Hepatocyte (in vitro differentiated cells): ENCODE measurements at regions not wholly inside any gene's neighbourhood (a gene's known extent, or its start where the extent isn't known, plus 50 kb on each side); places are given as distances from the start of the nearest gene placed in this dataset.

Experiments used
- DNase-seq: peaks from one replicate; pipeline ENCODE4 v3.0.0-alpha.2; 2016; ENCODE audit warnings: low spot score
- H2AFZ ChIP-seq: fragments of 200-600 bp; sonication (generic); 2 replicates; pipeline ENCODE4 v1.6.0; 2016; ENCODE audit warnings: antibody characterized with exemption, mild to moderate bottlenecking
- H3K27ac ChIP-seq: fragments of 200-600 bp; sonication (generic); 2 replicates; pipeline ENCODE4 v1.5.1; 2016; ENCODE audit warnings: mild to moderate bottlenecking
- H3K27me3 ChIP-seq: fragments of 200-600 bp; sonication (generic); 2 replicates; pipeline ENCODE4 v1.6.1; 2016
- H3K36me3 ChIP-seq: fragments of 200-600 bp; sonication (generic); replicated peaks from 2 replicates; pipeline ENCODE4 v1.5.1; 2016; ENCODE audit warnings: low read depth; ENCODE audit not compliant: insufficient read depth
- H3K4me1 ChIP-seq: fragments of 200-600 bp; sonication (generic); 2 replicates; pipeline ENCODE4 v1.5.1; 2016; ENCODE audit warnings: mild to moderate bottlenecking, moderate library complexity; ENCODE audit not compliant: insufficient read depth
- H3K4me2 ChIP-seq: fragments of 200-600 bp; sonication (generic); 2 replicates; pipeline ENCODE4 v1.6.0; 2016
- H3K4me3 ChIP-seq: fragments of 200-600 bp; sonication (generic); 2 replicates; pipeline ENCODE4 v1.5.1; 2016; ENCODE audit warnings: mild to moderate bottlenecking
- H3K79me2 ChIP-seq: fragments of 200-600 bp; sonication (generic); 2 replicates; pipeline ENCODE4 v1.6.0; 2017; ENCODE audit warnings: mild to moderate bottlenecking
- H3K9me2 ChIP-seq: fragments of 200-600 bp; sonication (generic); replicated peaks from 2 replicates; pipeline ENCODE4 v1.6.0; 2017; ENCODE audit warnings: mild to moderate bottlenecking; ENCODE audit not compliant: insufficient read depth
- H3K9me3 ChIP-seq: fragments of 200-600 bp; sonication (generic); 2 replicates; pipeline ENCODE4 v1.5.1; 2016; ENCODE audit warnings: low read depth, mild to moderate bottlenecking
- H4K20me1 ChIP-seq: fragments of 200-600 bp; sonication (generic); 2 replicates; pipeline ENCODE4 v1.6.0; 2016; ENCODE audit warnings: mild to moderate bottlenecking; ENCODE audit not compliant: insufficient read depth, poor library complexity, severe bottlenecking
- EZH2 ChIP-seq: fragments of 200-600 bp; sonication (generic); IDR thresholded peaks from 2 replicates; pipeline ENCODE4 v1.6.1; 2016; ENCODE audit warnings: antibody characterized with exemption, mild to moderate bottlenecking, borderline replicate concordance
- EZH2phosphoT487 ChIP-seq: fragments of 200-600 bp; sonication (generic); IDR thresholded peaks from one replicate; pipeline ENCODE4 v1.6.1; 2018; ENCODE audit warnings: antibody characterized with exemption, mild to moderate bottlenecking, low read depth, moderate library complexity; ENCODE audit not compliant: unreplicated experiment, severe bottlenecking
- WGBS: methylation state at CpG from one replicate; pipeline ENCODE4 v1.1.6; 2016; ENCODE audit warnings: low lambda C conversion rate; ENCODE audit errors: missing lambda C conversion rate; 5-methylcytosine and 5-hydroxymethylcytosine counted together
- TF ChIP-seq, protein P1 (sequence below): fragments of 200-600 bp; sonication (generic); IDR thresholded peaks from 2 replicates; pipeline ENCODE4 v1.5.1; 2016; ENCODE audit warnings: antibody characterized with exemption, mild to moderate bottlenecking; ENCODE audit not compliant: poor library complexity

DNA sequence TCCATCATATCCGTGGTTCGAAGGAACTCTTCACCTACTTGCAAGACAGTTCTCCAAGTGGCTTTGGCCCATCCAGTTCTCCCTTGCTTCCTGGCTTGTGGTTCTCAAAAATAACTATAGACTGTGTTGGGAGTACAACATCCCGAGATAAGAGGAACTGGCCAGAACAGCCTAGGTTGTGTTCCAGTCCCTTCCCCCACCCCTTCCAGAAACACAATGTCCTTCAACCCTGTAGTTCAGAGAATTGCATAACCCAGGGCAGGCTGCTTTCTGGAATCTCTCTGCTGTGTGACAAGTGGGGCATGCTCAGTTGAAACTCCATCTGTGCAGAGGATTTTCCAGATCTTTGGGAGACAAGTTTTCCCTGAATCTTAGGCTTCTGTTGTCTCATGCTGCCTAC is 206.5 kb downstream of the PCDH10 start:
- no peak overlapping the region for H2AFZ ChIP-seq
- no peaks in the 10 kb centered on the region for H3K4me1 ChIP-seq
- H3K27me3 ChIP-seq = no peaks in the 10 kb centered on the region
- peak overlapping the region; percentile 41 for H3K27ac ChIP-seq
- 87% methylated on average over 3 of the region's 3 CpGs for WGBS
- H3K4me3 ChIP-seq = no peak overlapping the region
- H3K36me3 ChIP-seq = no peaks in the 10 kb centered on the region
- H3K4me2 ChIP-seq = no peak overlapping the region
- no peaks in the 10 kb centered on the region for H3K9me3 ChIP-seq
- no peaks in the 10 kb centered on the region for H3K79me2 ChIP-seq
- peak; percentile 51 for DNase-seq
- H4K20me1 ChIP-seq = no peaks in the 10 kb centered on the region
- no peaks in the 10 kb centered on the region for H3K9me2 ChIP-seq
- TF ChIP-seq EZH2 (no peak), EZH2phosphoT487 (no peak)
- TF ChIP-seq, protein P1, sequence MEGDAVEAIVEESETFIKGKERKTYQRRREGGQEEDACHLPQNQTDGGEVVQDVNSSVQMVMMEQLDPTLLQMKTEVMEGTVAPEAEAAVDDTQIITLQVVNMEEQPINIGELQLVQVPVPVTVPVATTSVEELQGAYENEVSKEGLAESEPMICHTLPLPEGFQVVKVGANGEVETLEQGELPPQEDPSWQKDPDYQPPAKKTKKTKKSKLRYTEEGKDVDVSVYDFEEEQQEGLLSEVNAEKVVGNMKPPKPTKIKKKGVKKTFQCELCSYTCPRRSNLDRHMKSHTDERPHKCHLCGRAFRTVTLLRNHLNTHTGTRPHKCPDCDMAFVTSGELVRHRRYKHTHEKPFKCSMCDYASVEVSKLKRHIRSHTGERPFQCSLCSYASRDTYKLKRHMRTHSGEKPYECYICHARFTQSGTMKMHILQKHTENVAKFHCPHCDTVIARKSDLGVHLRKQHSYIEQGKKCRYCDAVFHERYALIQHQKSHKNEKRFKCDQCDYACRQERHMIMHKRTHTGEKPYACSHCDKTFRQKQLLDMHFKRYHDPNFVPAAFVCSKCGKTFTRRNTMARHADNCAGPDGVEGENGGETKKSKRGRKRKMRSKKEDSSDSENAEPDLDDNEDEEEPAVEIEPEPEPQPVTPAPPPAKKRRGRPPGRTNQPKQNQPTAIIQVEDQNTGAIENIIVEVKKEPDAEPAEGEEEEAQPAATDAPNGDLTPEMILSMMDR = no peak

- Histone ChIP-seq H3K36me3 (no peaks in the 10 kb centered on the region), H3K27me3 (no peaks in the 10 kb centered on the region), H3K4me1 (no peaks in the 10 kb centered on the region), H2AFZ (no peak overlapping the region), H3K9me3 (no peaks in the 10 kb centered on the region), H3K27ac (no peak overlapping the region), H3K4me2 (no peak overlapping the region), H3K4me3 (no peak overlapping the region), H3K9me2 (no peaks in the 10 kb centered on the region), H3K79me2 (no peaks in the 10 kb centered on the region), H4K20me1 (no peaks in the 10 kb centered on the region)
- TF ChIP-seq, protein P1 = no peak
- no peak for TF ChIP-seq EZH2
- TF ChIP-seq EZH2phosphoT487 = no peak
- WGBS = 70% methylated on average over 1 of the region's 1 CpG
- no peak for DNase-seq
Observed at GRCh38 chr4:133347409-133347808, 198.3 kb downstream of the PCDH10 start.

DNA sequence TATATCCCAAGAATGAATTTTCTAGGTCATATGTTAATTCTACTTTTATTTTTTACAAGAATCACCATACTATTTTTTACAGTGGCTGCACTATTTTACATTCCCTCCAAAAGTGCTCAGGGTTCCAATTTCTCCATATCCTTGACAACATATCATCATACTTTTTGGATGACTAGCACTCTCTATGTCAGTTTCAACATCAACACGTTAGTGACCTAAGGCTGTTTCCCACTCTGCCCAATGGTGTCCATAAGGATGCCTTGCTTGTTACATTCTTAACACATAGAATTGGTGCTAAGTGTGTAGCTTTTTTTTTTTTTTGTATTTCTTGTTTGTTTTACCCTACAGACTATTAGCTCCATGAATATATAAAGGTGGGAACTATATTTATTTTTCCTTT is 175.4 kb downstream of the PCDH10 start:
- Histone ChIP-seq H3K4me2 (no peak overlapping the region), H3K27me3 (no peaks in the 10 kb centered on the region), H3K4me1 (no peaks in the 10 kb centered on the region), H3K36me3 (no peaks in the 10 kb centered on the region), H3K4me3 (no peak overlapping the region), H3K79me2 (no peaks in the 10 kb centered on the region), H2AFZ (no peak overlapping the region), H3K27ac (no peak overlapping the region), H3K9me3 (no peaks in the 10 kb centered on the region), H4K20me1 (no peaks in the 10 kb centered on the region), H3K9me2 (no peaks in the 10 kb centered on the region)
- TF ChIP-seq, protein P1 = no peak
- no peak for TF ChIP-seq EZH2phosphoT487
- TF ChIP-seq EZH2 = no peak
- WGBS = 90% methylated on average over 1 of the region's 1 CpG
- no peak for DNase-seq

GRCh38 chr4:133323670-133324069 is 174.6 kb downstream of the PCDH10 start:
- DNase-seq = no peak
- no peaks in the 10 kb centered on the region for H3K36me3 ChIP-seq
- WGBS = 90% methylated on average over 3 of the region's 3 CpGs

More at GRCh38 chr4:133323670-133324069, 174.6 kb downstream of the PCDH10 start:
- H3K9me2 ChIP-seq = no peaks in the 10 kb centered on the region
- H2AFZ ChIP-seq = no peak overlapping the region
- H3K4me2 ChIP-seq = no peak overlapping the region
- H3K27ac ChIP-seq = no peak overlapping the region
- H3K27me3 ChIP-seq = no peaks in the 10 kb centered on the region
- no peaks in the 10 kb centered on the region for H3K4me1 ChIP-seq
- no peaks in the 10 kb centered on the region for H4K20me1 ChIP-seq
- TF ChIP-seq, protein P1 = no peak
- no peak for TF ChIP-seq EZH2phosphoT487
- no peak for TF ChIP-seq EZH2
- H3K9me3 ChIP-seq = no peaks in the 10 kb centered on the region
- no peak overlapping the region for H3K4me3 ChIP-seq
- H3K79me2 ChIP-seq = no peaks in the 10 kb centered on the region
